HL-60 (cell line): ENCODE measurements at regions not wholly inside any gene's neighbourhood (a gene's known extent, or its start where the extent isn't known, plus 50 kb on each side); places are given as distances from the start of the nearest gene placed in this dataset.

ENCODE experiments used
- POLR2AphosphoS5 ChIP-seq: IDR thresholded peaks from 2 replicates; pipeline ENCODE4 v1.6.1; 2012; ENCODE audit warnings: low read depth
- TF ChIP-seq, protein P1 (sequence below): IDR thresholded peaks from one replicate; pipeline ENCODE4 v1.5.1; 2011; ENCODE audit warnings: low read length, control low read depth, inconsistent platforms; ENCODE audit not compliant: insufficient read depth

- TF ChIP-seq, protein P1, sequence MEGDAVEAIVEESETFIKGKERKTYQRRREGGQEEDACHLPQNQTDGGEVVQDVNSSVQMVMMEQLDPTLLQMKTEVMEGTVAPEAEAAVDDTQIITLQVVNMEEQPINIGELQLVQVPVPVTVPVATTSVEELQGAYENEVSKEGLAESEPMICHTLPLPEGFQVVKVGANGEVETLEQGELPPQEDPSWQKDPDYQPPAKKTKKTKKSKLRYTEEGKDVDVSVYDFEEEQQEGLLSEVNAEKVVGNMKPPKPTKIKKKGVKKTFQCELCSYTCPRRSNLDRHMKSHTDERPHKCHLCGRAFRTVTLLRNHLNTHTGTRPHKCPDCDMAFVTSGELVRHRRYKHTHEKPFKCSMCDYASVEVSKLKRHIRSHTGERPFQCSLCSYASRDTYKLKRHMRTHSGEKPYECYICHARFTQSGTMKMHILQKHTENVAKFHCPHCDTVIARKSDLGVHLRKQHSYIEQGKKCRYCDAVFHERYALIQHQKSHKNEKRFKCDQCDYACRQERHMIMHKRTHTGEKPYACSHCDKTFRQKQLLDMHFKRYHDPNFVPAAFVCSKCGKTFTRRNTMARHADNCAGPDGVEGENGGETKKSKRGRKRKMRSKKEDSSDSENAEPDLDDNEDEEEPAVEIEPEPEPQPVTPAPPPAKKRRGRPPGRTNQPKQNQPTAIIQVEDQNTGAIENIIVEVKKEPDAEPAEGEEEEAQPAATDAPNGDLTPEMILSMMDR: no peak
- TF ChIP-seq POLR2AphosphoS5: no peak
Measured at GRCh38 chr12:89252284-89252683, 100.0 kb downstream of the DUSP6 start.
